OCI-LY3 (cell line): ENCODE measurements at regions not wholly inside any gene's neighbourhood (a gene's known extent, or its start where the extent isn't known, plus 50 kb on each side); places are given as distances from the start of the nearest gene placed in this dataset.

Experiments used
- H2AFZ ChIP-seq: fragments of 200-600, 300-600 bp; shearing (Covaris generic); 2 replicates; pipeline ENCODE4 v1.6.0; 2014; ENCODE audit warnings: antibody characterized with exemption, low read depth, low read length
- H3K27ac ChIP-seq: fragments of 200-600, 300-600 bp; sonication (generic); 2 replicates; pipeline ENCODE4 v1.5.1; 2014; ENCODE audit warnings: mild to moderate bottlenecking, low read length, moderate library complexity, mixed read lengths
- H3K27me3 ChIP-seq: fragments of 200-600, 300-600 bp; sonication (generic); 2 replicates; pipeline ENCODE4 v1.6.1; 2014; ENCODE audit warnings: low read depth, low read length, mixed read lengths
- H3K36me3 ChIP-seq: fragments of 200-600, 300-600 bp; sonication (generic); replicated peaks from 2 replicates; pipeline ENCODE3; 2014; ENCODE audit warnings: low read depth, low read length, mixed read lengths
- H3K4me1 ChIP-seq: fragments of 300-600, 200-600 bp; sonication (generic); 2 replicates; pipeline ENCODE4 v1.6.1; 2014; ENCODE audit warnings: low read length, mixed read lengths
- H3K4me2 ChIP-seq: fragments of 200-600, 300-600 bp; sonication (generic); 2 replicates; pipeline ENCODE4 v1.6.1; 2014; ENCODE audit warnings: low read length, mixed read lengths
- H3K4me3 ChIP-seq: fragments of 300-600, 200-600 bp; sonication (generic); 2 replicates; pipeline ENCODE4 v1.5.1; 2014; ENCODE audit warnings: antibody characterized with exemption, mild to moderate bottlenecking, low read length, moderate library complexity
- H3K79me2 ChIP-seq: fragments of 300-600, 200-600 bp; shearing (Covaris generic); 2 replicates; pipeline ENCODE4 v1.6.1; 2014; ENCODE audit warnings: mild to moderate bottlenecking, low read length, mixed read lengths
- H3K9ac ChIP-seq: fragments of 300-600, 200-600 bp; shearing (Covaris generic); 2 replicates; pipeline ENCODE4 v1.6.0; 2014; ENCODE audit warnings: mild to moderate bottlenecking, low read length, moderate library complexity
- H3K9me3 ChIP-seq: fragments of 200-600, 300-600 bp; shearing (Covaris generic); 2 replicates; pipeline ENCODE4 v1.6.1; 2014; ENCODE audit warnings: low read length, mixed read lengths; ENCODE audit not compliant: insufficient read depth
- H4K20me1 ChIP-seq: fragments of 200-600, 300-600 bp; sonication (generic); 2 replicates; pipeline ENCODE4 v1.6.1; 2016; ENCODE audit warnings: low read length, mixed read lengths; ENCODE audit not compliant: insufficient read depth
- CTCF ChIP-seq: fragments of 200-600, 300-600 bp; sonication (generic); IDR thresholded peaks from 2 replicates; pipeline ENCODE4 v1.5.1; 2014; ENCODE audit warnings: antibody characterized with exemption, low read length, low read depth
- EZH2phosphoT487 ChIP-seq: fragments of 200-600 bp; shearing (Covaris generic); IDR thresholded peaks from 2 replicates; pipeline ENCODE4 v1.6.1; 2018; ENCODE audit warnings: antibody characterized with exemption, mixed run types, low read depth

DNA sequence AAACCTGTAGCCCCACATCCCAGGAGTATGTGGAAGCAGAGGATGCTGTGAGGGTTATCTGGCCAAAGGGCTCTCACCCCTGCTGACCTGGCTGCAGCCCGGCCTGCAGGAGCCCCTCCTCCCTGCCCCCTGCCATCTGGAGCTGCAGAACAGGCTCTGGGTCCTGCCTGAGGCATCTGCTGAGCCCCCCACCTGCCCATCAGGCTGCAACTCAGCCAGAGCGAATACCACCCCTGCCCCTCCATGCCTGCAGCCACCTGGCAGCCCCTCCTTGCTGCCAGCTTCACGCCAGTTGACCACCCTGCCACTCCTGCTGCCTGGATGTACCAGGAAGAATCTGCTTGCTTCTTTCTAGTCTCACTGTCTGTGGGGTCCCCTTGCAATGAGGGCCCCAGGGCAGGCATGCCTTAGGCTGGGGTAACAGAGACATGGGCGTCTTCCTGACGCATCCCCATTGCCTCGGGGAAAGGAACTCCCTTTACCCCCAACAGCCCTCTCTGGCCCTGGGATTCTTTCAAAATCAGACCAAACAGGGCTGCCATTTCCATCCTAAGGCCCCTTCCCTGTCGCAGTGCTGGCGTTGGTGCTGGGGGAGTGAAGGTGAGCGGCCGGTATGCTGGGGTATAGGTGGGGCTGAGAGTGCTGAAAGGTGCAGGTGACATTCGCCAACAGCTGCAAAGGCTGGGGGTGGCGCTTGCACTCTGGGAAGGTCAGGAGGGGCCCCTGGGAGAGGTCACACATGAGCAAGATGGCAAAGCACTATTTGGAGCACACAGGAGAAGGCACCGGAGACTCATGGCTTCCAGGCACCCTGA is 1334.6 kb downstream of the TBC1D22A start:
- Histone ChIP-seq H3K36me3 (peaks cover 6% of the 10 kb centered on the region), H3K4me3 (peak overlapping the region; percentile 45; the same call in 1 of the 2 replicates), H3K9ac (peak overlapping the region; percentile 75), H3K27me3 (no peaks in the 10 kb centered on the region), H3K79me2 (no peaks in the 10 kb centered on the region), H3K9me3 (no peaks in the 10 kb centered on the region), H4K20me1 (no peaks in the 10 kb centered on the region), H3K4me1 (peaks cover 46% of the 10 kb centered on the region), H3K4me2 (peak overlapping the region; percentile 65), H3K27ac (peak overlapping the region; percentile 98), H2AFZ (peak overlapping the region; percentile 9)
- TF ChIP-seq EZH2phosphoT487 (no peak), CTCF (no peak)

DNA sequence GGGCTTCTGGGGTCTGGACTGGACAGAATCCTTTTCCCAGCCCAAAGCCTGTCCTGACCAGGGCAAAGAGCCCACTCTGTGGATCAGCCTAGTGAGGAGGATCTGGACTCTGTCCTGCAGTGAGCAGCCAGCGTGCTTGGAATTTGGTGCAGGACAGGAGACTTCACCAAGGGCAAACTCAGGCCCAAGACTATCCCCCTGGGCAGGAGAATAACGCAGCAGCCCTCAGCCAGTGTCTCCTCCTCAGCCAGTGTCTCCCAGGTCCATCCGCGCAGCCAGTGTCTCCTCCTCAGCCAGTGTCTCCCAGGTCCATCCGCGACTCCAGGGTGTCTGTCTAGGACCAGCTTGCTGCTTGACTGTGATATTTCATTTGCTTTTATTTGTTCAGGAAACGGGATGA is 1334.0 kb downstream of the TBC1D22A start:
- Histone ChIP-seq H3K4me3 (no peak overlapping the region), H4K20me1 (no peaks in the 10 kb centered on the region), H3K9me3 (no peaks in the 10 kb centered on the region), H3K79me2 (no peaks in the 10 kb centered on the region), H3K4me1 (peaks cover 52% of the 10 kb centered on the region), H3K27me3 (no peaks in the 10 kb centered on the region), H2AFZ (peak overlapping the region; percentile 9; the same call in 1 of the 2 replicates), H3K4me2 (peak overlapping the region; percentile 65), H3K27ac (peak overlapping the region; percentile 98), H3K9ac (peak overlapping the region; percentile 75; the same call in 1 of the 2 replicates), H3K36me3 (no peaks in the 10 kb centered on the region)
- TF ChIP-seq CTCF (no peak), EZH2phosphoT487 (no peak)

GRCh38 chr22:48093981-48094380 is 1331.5 kb downstream of the TBC1D22A start:
- Histone ChIP-seq H2AFZ (no peak overlapping the region), H3K79me2 (no peaks in the 10 kb centered on the region), H3K4me3 (no peak overlapping the region), H3K36me3 (no peaks in the 10 kb centered on the region), H3K27ac (no peak overlapping the region), H3K4me1 (peaks cover 50% of the 10 kb centered on the region), H4K20me1 (no peaks in the 10 kb centered on the region), H3K4me2 (no peak overlapping the region), H3K27me3 (no peaks in the 10 kb centered on the region), H3K9me3 (no peaks in the 10 kb centered on the region), H3K9ac (no peak overlapping the region)
- no peak for TF ChIP-seq CTCF
- no peak for TF ChIP-seq EZH2phosphoT487

DNA sequence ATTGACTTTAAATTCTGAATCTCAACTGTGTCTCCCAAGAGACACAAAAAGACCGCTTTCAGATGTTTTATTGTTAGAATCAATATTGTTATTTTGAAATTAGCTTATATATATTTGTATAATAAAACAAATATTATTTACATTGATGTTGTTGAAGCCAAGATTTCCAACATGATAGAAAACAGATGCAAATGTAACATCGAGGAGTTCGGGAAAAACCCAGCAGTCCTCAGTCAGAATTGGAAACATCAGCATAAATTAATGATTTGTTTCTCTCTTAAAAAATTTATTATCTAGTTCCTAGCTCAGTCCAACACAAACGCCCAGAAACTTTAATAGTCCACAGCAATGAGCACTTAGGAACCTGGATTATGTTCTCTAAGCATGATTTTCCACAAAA is 1330.4 kb downstream of the TBC1D22A start:
- no peak overlapping the region for H3K4me2 ChIP-seq
- H3K4me1 ChIP-seq: peaks cover 41% of the 10 kb centered on the region
- H3K36me3 ChIP-seq: no peaks in the 10 kb centered on the region
- no peaks in the 10 kb centered on the region for H4K20me1 ChIP-seq
- no peaks in the 10 kb centered on the region for H3K27me3 ChIP-seq
- H3K4me3 ChIP-seq: no peak overlapping the region
- no peaks in the 10 kb centered on the region for H3K79me2 ChIP-seq
- H2AFZ ChIP-seq: no peak overlapping the region
- TF ChIP-seq CTCF: no peak
- TF ChIP-seq EZH2phosphoT487: no peak
- no peak overlapping the region for H3K27ac ChIP-seq
- H3K9ac ChIP-seq: no peak overlapping the region
- H3K9me3 ChIP-seq: no peaks in the 10 kb centered on the region
